Transverse colon (tissue), 3 donors: ENCODE measurements at regions not wholly inside any gene's neighbourhood (a gene's known extent, or its start where the extent isn't known, plus 50 kb on each side); places are given as distances from the start of the nearest gene placed in this dataset.

Experiments
- CTCF ChIP-seq, 5 experiments: fragments of 200-600 bp in 3 of 5; fragments of 450-650 bp in 2 of 5; sonication (generic) in 3 of 5; IDR thresholded peaks; 1 replicate in 2 of 5; 2 replicates in 3 of 5; pipeline ENCODE4 v1.5.1; 2016 to 2017; ENCODE audit warnings: antibody characterized with exemption in 5 of 5, inconsistent platforms in 3 of 5, mild to moderate bottlenecking in 2 of 5, moderate library complexity in 1 of 5
- EP300 ChIP-seq: sonication (generic); formaldehyde crosslinking; IDR thresholded peaks from one replicate; pipeline ENCODE4 v1.6.1; 2017; ENCODE audit warnings: antibody characterized with exemption, low read depth
- POLR2A ChIP-seq: fragments of 450-650 bp; IDR thresholded peaks from one replicate; pipeline ENCODE4 v1.6.1; 2016; ENCODE audit warnings: antibody characterized with exemption, mild to moderate bottlenecking, moderate library complexity

GRCh38 chr1:201778279-201779065 is 50.5 kb upstream of the IPO9 start:
- TF ChIP-seq CTCF (IDR thresholded peaks at IDR 0.05), result no peak
- TF ChIP-seq POLR2A, result no peak
- no peak for TF ChIP-seq EP300
